Neural progenitor cell (in vitro differentiated cells): ENCODE measurements at regions not wholly inside any gene's neighbourhood (a gene's known extent, or its start where the extent isn't known, plus 50 kb on each side); places are given as distances from the start of the nearest gene placed in this dataset.
A peak's percentile ranks its signal among the peaks of the same experiment; 100 is the strongest.
"Not testable (repeated sequence)": the region's sequence is repeated elsewhere in the genome, so short reads cannot be mapped to it uniquely, and the experiment has no call there.

Source experiments
- DNase-seq: peaks from one replicate; pipeline ENCODE4 v3.0.0-alpha.2; 2016; ENCODE audit warnings: low spot score
- H2AFZ ChIP-seq: fragments of 200-600 bp; sonication (generic); replicated peaks from 2 replicates; pipeline ENCODE4 v1.6.1; 2016; ENCODE audit warnings: antibody characterized with exemption
- H3F3A ChIP-seq: fragments of 200-600 bp; sonication (generic); 2 replicates; pipeline ENCODE4 v1.6.1; 2016; ENCODE audit warnings: antibody characterized with exemption, low read depth
- H3K27ac ChIP-seq: fragments of 200-600 bp; sonication (generic); 2 replicates; pipeline ENCODE4 v1.5.1; 2016; ENCODE audit warnings: mild to moderate bottlenecking
- H3K27me3 ChIP-seq: fragments of 200-600 bp; sonication (generic); 2 replicates; pipeline ENCODE4 v1.6.1; 2016; ENCODE audit warnings: mild to moderate bottlenecking, moderate library complexity
- H3K36me3 ChIP-seq: fragments of 200-600 bp; sonication (generic); 2 replicates; pipeline ENCODE4 v1.5.1; 2016
- H3K4me1 ChIP-seq: fragments of 200-600 bp; sonication (generic); 2 replicates; pipeline ENCODE4 v1.6.1; 2016; ENCODE audit warnings: mixed run types
- H3K4me2 ChIP-seq: fragments of 200-600 bp; sonication (generic); 2 replicates; pipeline ENCODE4 v1.6.1; 2016
- H3K4me3 ChIP-seq: fragments of 200-600 bp; sonication (generic); 2 replicates; pipeline ENCODE4 v1.5.1; 2016
- H3K79me2 ChIP-seq: fragments of 200-600 bp; sonication (generic); 2 replicates; pipeline ENCODE4 v1.6.1; 2016; ENCODE audit warnings: low read depth
- H3K9ac ChIP-seq: fragments of 200-600 bp; sonication (generic); 2 replicates; pipeline ENCODE4 v1.6.1; 2016
- H3K9me3 ChIP-seq: fragments of 200-600 bp; sonication (generic); 2 replicates; pipeline ENCODE4 v1.5.1; 2016; ENCODE audit warnings: low read depth
- H4K20me1 ChIP-seq: fragments of 200-600 bp; sonication (generic); 2 replicates; pipeline ENCODE4 v1.6.1; 2016; ENCODE audit warnings: low read depth
- H3K27ac Mint-ChIP-seq: 3 replicates; pipeline ENCODE4 v1.8.0; 2021; ENCODE audit warnings: mixed read lengths
- H3K27me3 Mint-ChIP-seq: 2 replicates; pipeline ENCODE4 v1.8.0; 2022; ENCODE audit warnings: low read depth, mild to moderate bottlenecking, inconsistent platforms, moderate library complexity, mixed read lengths; ENCODE audit not compliant: insufficient read depth
- H3K36me3 Mint-ChIP-seq: 3 replicates; pipeline ENCODE4 v1.8.0; 2021; ENCODE audit warnings: mixed read lengths
- H3K4me1 Mint-ChIP-seq: 3 replicates; pipeline ENCODE4 v1.8.0; 2021; ENCODE audit warnings: mixed read lengths
- H3K4me3 Mint-ChIP-seq: 3 replicates; pipeline ENCODE4 v1.8.0; 2021; ENCODE audit warnings: mild to moderate bottlenecking, moderate library complexity, mixed read lengths
- H3K9me3 Mint-ChIP-seq: 3 replicates; pipeline ENCODE4 v1.8.0; 2020; ENCODE audit warnings: mixed read lengths
- EZH2 ChIP-seq: fragments of 200-600 bp; sonication (generic); IDR thresholded peaks from 2 replicates; pipeline ENCODE4 v1.6.1; 2017; ENCODE audit warnings: antibody characterized with exemption, mild to moderate bottlenecking, moderate library complexity
- EZH2phosphoT487 ChIP-seq: fragments of 200-600 bp; sonication (generic); IDR thresholded peaks from 2 replicates; pipeline ENCODE4 v1.6.1; 2017; ENCODE audit warnings: antibody characterized with exemption
- TF ChIP-seq, protein P1 (sequence below): fragments of 200-600 bp; sonication (generic); IDR thresholded peaks from 2 replicates; pipeline ENCODE4 v1.5.1; 2017; ENCODE audit warnings: antibody characterized with exemption, mild to moderate bottlenecking

DNA sequence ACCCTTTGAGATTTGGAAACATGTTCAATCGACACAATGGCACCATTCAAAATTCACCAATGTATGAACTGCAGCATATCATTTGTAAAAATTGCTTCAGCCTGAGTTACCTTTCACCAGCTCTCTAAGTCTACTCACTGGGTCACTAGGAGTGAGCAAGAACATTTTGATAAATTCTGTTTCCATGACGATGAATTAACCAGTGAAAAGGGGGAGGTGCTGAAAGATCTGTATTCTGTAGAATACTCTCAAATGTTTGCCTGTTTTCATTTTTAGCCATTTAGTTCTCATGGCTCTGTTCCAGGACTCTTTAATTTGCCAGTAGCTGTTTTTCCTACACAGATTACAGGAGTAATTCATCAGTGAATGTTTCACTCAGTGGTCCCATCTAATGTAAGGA lies 883.4 kb downstream of the DIAPH3 start:
- no peak overlapping the region for H3K4me2 ChIP-seq
- DNase-seq: no peak
- H3K27ac ChIP-seq: no peak overlapping the region
- H3K27me3 ChIP-seq: no peaks in the 10 kb centered on the region
- H3K36me3 ChIP-seq: no peaks in the 10 kb centered on the region
- no peaks in the 10 kb centered on the region for H3K27me3 Mint-ChIP-seq
- peaks cover 27% of the 10 kb centered on the region for H3K4me1 Mint-ChIP-seq
- H3K9me3 ChIP-seq: no peaks in the 10 kb centered on the region
- H3F3A ChIP-seq: no peaks in the 10 kb centered on the region
- TF ChIP-seq EZH2 (no peak), EZH2phosphoT487 (no peak)
- TF ChIP-seq, protein P1, sequence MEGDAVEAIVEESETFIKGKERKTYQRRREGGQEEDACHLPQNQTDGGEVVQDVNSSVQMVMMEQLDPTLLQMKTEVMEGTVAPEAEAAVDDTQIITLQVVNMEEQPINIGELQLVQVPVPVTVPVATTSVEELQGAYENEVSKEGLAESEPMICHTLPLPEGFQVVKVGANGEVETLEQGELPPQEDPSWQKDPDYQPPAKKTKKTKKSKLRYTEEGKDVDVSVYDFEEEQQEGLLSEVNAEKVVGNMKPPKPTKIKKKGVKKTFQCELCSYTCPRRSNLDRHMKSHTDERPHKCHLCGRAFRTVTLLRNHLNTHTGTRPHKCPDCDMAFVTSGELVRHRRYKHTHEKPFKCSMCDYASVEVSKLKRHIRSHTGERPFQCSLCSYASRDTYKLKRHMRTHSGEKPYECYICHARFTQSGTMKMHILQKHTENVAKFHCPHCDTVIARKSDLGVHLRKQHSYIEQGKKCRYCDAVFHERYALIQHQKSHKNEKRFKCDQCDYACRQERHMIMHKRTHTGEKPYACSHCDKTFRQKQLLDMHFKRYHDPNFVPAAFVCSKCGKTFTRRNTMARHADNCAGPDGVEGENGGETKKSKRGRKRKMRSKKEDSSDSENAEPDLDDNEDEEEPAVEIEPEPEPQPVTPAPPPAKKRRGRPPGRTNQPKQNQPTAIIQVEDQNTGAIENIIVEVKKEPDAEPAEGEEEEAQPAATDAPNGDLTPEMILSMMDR: no peak
- no peak overlapping the region for H3K9ac ChIP-seq
- no peak overlapping the region for H3K4me3 Mint-ChIP-seq
- H3K9me3 Mint-ChIP-seq: no peaks in the 10 kb centered on the region
- no peaks in the 10 kb centered on the region for H3K36me3 Mint-ChIP-seq
- H3K79me2 ChIP-seq: no peaks in the 10 kb centered on the region
- H3K4me1 ChIP-seq: peaks cover 3% of the 10 kb centered on the region
- no peaks in the 10 kb centered on the region for H4K20me1 ChIP-seq
- H2AFZ ChIP-seq: no peak overlapping the region
- H3K27ac Mint-ChIP-seq: peak overlapping the region; percentile 77
- no peak overlapping the region for H3K4me3 ChIP-seq

DNA sequence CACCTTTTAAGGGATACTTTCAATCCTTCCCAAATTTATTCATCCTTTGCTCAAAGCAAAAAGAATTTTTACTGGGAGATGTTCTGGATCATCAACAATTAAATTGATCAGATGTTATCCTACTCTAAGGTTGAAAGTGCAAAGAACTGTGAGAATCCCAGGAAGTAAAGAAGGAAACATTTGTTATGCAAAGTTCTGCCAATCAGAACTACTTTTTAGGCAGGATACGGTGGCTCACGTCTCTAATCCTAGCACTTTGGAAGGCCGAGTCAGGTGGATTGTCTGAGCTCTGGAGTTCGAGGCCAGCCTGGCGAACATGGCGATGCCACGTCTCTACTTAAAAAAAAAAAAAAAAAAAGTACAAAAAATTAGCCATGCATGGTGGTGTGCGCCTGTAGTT lies 882.3 kb downstream of the DIAPH3 start:
- Histone ChIP-seq H3K27ac (no peak overlapping the region), H3K36me3 (no peaks in the 10 kb centered on the region), H3K79me2 (no peaks in the 10 kb centered on the region), H3K9me3 (no peaks in the 10 kb centered on the region), H3K9ac (no peak overlapping the region), H3K27me3 (no peaks in the 10 kb centered on the region), H3K4me3 (no peak overlapping the region), H3K4me1 (no peaks in the 10 kb centered on the region), H2AFZ (no peak overlapping the region), H4K20me1 (no peaks in the 10 kb centered on the region), H3K4me2 (no peak overlapping the region), H3F3A (no peaks in the 10 kb centered on the region)
- Mint-ChIP-seq H3K27ac (no peak overlapping the region), H3K9me3 (no peaks in the 10 kb centered on the region), H3K27me3 (no peaks in the 10 kb centered on the region), H3K4me1 (peaks cover 27% of the 10 kb centered on the region), H3K36me3 (no peaks in the 10 kb centered on the region), H3K4me3 (no peak overlapping the region)
- DNase-seq: no peak
- TF ChIP-seq EZH2phosphoT487 (no peak), EZH2 (no peak)
- TF ChIP-seq, protein P1: no peak

DNA sequence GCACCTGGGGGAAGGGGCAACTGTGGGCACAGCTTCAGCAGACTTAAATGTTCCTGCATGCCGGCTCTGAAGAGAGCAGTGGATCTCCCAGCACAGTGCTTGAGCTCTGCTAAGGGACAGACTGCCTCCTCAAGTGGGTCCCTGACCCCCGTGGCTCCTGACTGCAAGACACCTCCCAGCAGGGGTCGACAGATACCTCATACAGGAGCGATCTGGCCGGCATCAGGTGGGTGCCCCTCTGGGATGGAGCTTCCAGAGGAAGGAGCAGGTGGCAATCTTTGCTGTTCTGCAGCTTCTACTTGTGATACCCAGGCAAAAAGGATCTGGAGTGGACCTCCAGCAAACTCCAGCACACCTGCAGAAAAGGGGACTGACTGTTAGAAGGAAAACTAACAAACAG lies 871.5 kb downstream of the DIAPH3 start:
- H3K4me1 Mint-ChIP-seq, H3K27ac Mint-ChIP-seq, H3K4me3 Mint-ChIP-seq, H4K20me1 ChIP-seq, H3K4me3 ChIP-seq, H3F3A ChIP-seq, H3K27ac ChIP-seq, H3K27me3 ChIP-seq, H3K79me2 ChIP-seq, H3K27me3 Mint-ChIP-seq, H3K36me3 Mint-ChIP-seq, H3K4me1 ChIP-seq, H2AFZ ChIP-seq, H3K36me3 ChIP-seq, H3K4me2 ChIP-seq, H3K9me3 ChIP-seq, DNase-seq, H3K9ac ChIP-seq: not testable (repeated sequence)
- peaks cover 17% of the 10 kb centered on the region for H3K9me3 Mint-ChIP-seq

DNA sequence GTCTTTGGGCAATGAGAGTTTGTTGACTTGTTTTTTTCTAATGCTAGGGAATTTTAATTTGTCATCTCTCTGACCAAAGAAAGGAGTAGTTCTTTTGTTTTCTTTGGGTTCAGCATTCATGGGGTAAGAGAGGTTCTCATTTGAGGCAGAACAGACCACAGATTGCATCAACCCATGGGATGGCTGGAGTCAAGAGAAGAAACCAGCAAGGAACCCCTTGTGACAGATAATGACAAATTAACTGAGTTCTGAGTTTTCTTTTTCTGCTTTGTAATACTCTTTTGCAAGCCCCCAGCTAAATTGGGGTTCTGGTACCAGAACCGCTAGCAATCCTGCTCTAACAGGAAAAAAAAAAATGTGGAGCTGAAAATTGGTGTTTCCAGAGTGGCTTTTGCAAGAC lies 864.1 kb downstream of the DIAPH3 start:
- Histone ChIP-seq H3K4me3 (no peak overlapping the region), H3K79me2 (no peaks in the 10 kb centered on the region), H3K9ac (no peak overlapping the region), H3F3A (no peaks in the 10 kb centered on the region), H3K4me2 (no peak overlapping the region), H3K27ac (no peak overlapping the region), H2AFZ (no peak overlapping the region), H3K4me1 (no peaks in the 10 kb centered on the region), H3K36me3 (no peaks in the 10 kb centered on the region), H3K9me3 (peaks cover 4% of the 10 kb centered on the region), H3K27me3 (no peaks in the 10 kb centered on the region), H4K20me1 (no peaks in the 10 kb centered on the region)
- H3K27ac Mint-ChIP-seq: no peak overlapping the region
- H3K9me3 Mint-ChIP-seq: peaks cover 18% of the 10 kb centered on the region
- TF ChIP-seq, protein P1: no peak
- TF ChIP-seq EZH2phosphoT487 (no peak), EZH2 (no peak)
- no peak overlapping the region for H3K4me3 Mint-ChIP-seq
- no peak for DNase-seq
- no peaks in the 10 kb centered on the region for H3K36me3 Mint-ChIP-seq
- H3K27me3 Mint-ChIP-seq: peaks cover 3% of the 10 kb centered on the region
- peaks cover 4% of the 10 kb centered on the region for H3K4me1 Mint-ChIP-seq
